Neuronal stem cell (in vitro differentiated cells): ENCODE measurements at regions not wholly inside any gene's neighbourhood (a gene's known extent, or its start where the extent isn't known, plus 50 kb on each side); places are given as distances from the start of the nearest gene placed in this dataset.

ENCODE experiments used
- DNase-seq: peaks from one replicate; pipeline ENCODE4 v3.0.0-alpha.2; 2013; ENCODE audit warnings: low spot score
- H2AFZ ChIP-seq: one replicate; pipeline ENCODE4 v1.6.1; 2013; ENCODE audit warnings: mild to moderate bottlenecking, low read length, inconsistent platforms
- H2AK5ac ChIP-seq: 2 replicates; pipeline ENCODE4 v1.6.1; 2013; ENCODE audit warnings: low read depth, mild to moderate bottlenecking, inconsistent platforms, low read length, moderate library complexity, mixed read lengths
- H2BK120ac ChIP-seq: 2 replicates; pipeline ENCODE4 v1.6.1; 2013; ENCODE audit warnings: low read depth, mild to moderate bottlenecking, inconsistent platforms, low read length, moderate library complexity, mixed read lengths
- H2BK12ac ChIP-seq: one replicate; pipeline ENCODE4 v1.6.1; 2013; ENCODE audit warnings: low read length, inconsistent platforms
- H2BK15ac ChIP-seq: 2 replicates; pipeline ENCODE4 v1.6.1; 2013; ENCODE audit warnings: mild to moderate bottlenecking, low read length, inconsistent platforms, mixed read lengths
- H2BK5ac ChIP-seq: one replicate; pipeline ENCODE4 v1.6.1; 2013; ENCODE audit warnings: inconsistent platforms, mild to moderate bottlenecking, low read length, moderate library complexity
- H3K14ac ChIP-seq: one replicate; pipeline ENCODE4 v1.6.1; 2013; ENCODE audit warnings: low read length, inconsistent platforms
- H3K18ac ChIP-seq: 2 replicates; pipeline ENCODE4 v1.6.1; 2013; ENCODE audit warnings: low read length, inconsistent platforms
- H3K23ac ChIP-seq: 2 replicates; pipeline ENCODE4 v1.6.1; 2013; ENCODE audit warnings: low read depth, mild to moderate bottlenecking, mixed read lengths, low read length, inconsistent platforms; ENCODE audit not compliant: poor library complexity
- H3K27ac ChIP-seq: replicated peaks from 3 replicates; pipeline ENCODE4 v1.5.1; 2013; ENCODE audit warnings: low read length, inconsistent platforms
- H3K27me3 ChIP-seq, 3 experiments: 2 replicates each; pipeline ENCODE4 v1.6.1; 2013; ENCODE audit warnings: low read length in 3 of 3, mild to moderate bottlenecking in 2 of 3, inconsistent platforms in 1 of 3, low read depth in 1 of 3, mixed read lengths in 1 of 3, moderate library complexity in 1 of 3; ENCODE audit not compliant: control insufficient read depth in 3 of 3, insufficient read depth in 3 of 3
- H3K36me3 ChIP-seq, 2 donors: replicated peaks in 1 of 2; 2 replicates each; pipeline ENCODE4 v1.6.1; 2013; ENCODE audit warnings: low read length in 2 of 2; ENCODE audit not compliant: control insufficient read depth in 2 of 2, insufficient read depth in 2 of 2
- H3K4ac ChIP-seq: 2 replicates; pipeline ENCODE4 v1.6.1; 2013; ENCODE audit warnings: inconsistent platforms, mild to moderate bottlenecking, low read length, moderate library complexity
- H3K4me1 ChIP-seq, 2 donors: 1 replicate in 1 of 2; 2 replicates in 1 of 2; pipeline ENCODE4 v1.6.1; 2013; ENCODE audit warnings: low read length in 2 of 2, low read depth in 1 of 2; ENCODE audit not compliant: control insufficient read depth in 2 of 2, insufficient read depth in 1 of 2
- H3K4me2 ChIP-seq: one replicate; pipeline ENCODE4 v1.6.1; 2013; ENCODE audit warnings: mild to moderate bottlenecking, low read length, inconsistent platforms; ENCODE audit not compliant: insufficient read depth, poor library complexity, severe bottlenecking
- H3K4me3 ChIP-seq, 2 donors: 2 replicates each; pipeline ENCODE4 v1.5.1; 2013; ENCODE audit warnings: low read length in 2 of 2, mild to moderate bottlenecking in 2 of 2, inconsistent platforms in 1 of 2, moderate library complexity in 1 of 2
- H3K79me1 ChIP-seq: one replicate; pipeline ENCODE4 v1.6.1; 2013; ENCODE audit warnings: low read depth, mild to moderate bottlenecking, inconsistent platforms, low read length, moderate library complexity
- H3K9ac ChIP-seq: one replicate; pipeline ENCODE4 v1.6.1; 2013; ENCODE audit warnings: mild to moderate bottlenecking, low read depth, low read length, inconsistent platforms; ENCODE audit not compliant: poor library complexity
- H3K9me3 ChIP-seq, 2 donors: replicated peaks in 1 of 2; 2 replicates each; pipeline versions ENCODE3 to v1.6.1; 2013; ENCODE audit warnings: low read length in 2 of 2, mild to moderate bottlenecking in 2 of 2, inconsistent platforms in 1 of 2, low read depth in 1 of 2, mixed read lengths in 1 of 2, moderate library complexity in 1 of 2; ENCODE audit not compliant: control insufficient read depth in 2 of 2, insufficient read depth in 1 of 2
- H4K8ac ChIP-seq: one replicate; pipeline ENCODE4 v1.6.1; 2013; ENCODE audit warnings: low read depth, mild to moderate bottlenecking, inconsistent platforms, low read length, moderate library complexity
- H4K91ac ChIP-seq: one replicate; pipeline ENCODE4 v1.6.1; 2013; ENCODE audit warnings: low read length, low read depth, mild to moderate bottlenecking, inconsistent platforms; ENCODE audit not compliant: poor library complexity
- WGBS, 2 donors: extraction: QIAGEN DNeasy Blood & Tissue Kit; methylation state at CpG; one replicate each; pipeline ENCODE4 v1.1.7; 2013; ENCODE audit warnings: missing lambda C conversion rate in 2 of 2, mixed read lengths in 1 of 2; ENCODE audit not compliant: insufficient read length in 2 of 2, insufficient replicate concordance in 1 of 2; ENCODE audit errors: extremely low coverage in 2 of 2; 5-methylcytosine and 5-hydroxymethylcytosine counted together

DNA sequence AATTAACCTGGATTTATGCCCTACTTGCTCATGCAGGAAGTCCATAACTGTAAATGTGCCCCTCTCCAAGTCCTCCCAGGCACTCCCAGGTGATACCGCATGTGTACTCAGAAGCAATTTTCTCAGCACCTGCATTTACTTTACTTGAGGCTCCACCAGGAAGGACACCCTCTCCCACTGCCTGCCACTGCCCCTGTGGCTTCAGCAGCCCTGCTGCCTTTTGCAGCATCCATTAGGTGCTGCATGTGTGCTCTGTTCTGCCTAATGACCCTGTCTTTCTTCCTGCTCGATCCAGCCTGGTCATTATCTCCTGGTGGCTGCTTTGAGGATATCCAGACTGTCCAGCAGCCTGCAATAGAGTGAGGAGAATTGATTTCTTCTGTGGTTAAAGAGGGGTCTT, 107.6 kb upstream of the SEMA6D start:
- Histone ChIP-seq H3K23ac (no peak overlapping the region), H3K18ac (no peak overlapping the region), H3K4me3 (no peak overlapping the region), H3K36me3 (no peaks in the 10 kb centered on the region), H4K8ac (no peak overlapping the region), H3K27me3 (no peaks in the 10 kb centered on the region), H2BK5ac (no peak overlapping the region), H3K14ac (no peak overlapping the region), H4K91ac (no peak overlapping the region), H2BK12ac (no peak overlapping the region), H3K4me2 (no peak overlapping the region), H2AK5ac (no peak overlapping the region), H2BK15ac (no peak overlapping the region), H3K4me1 (peaks cover 0 to 2% of the 10 kb centered on the region in 2 donors), H3K4ac (no peak overlapping the region), H3K9me3 (no peaks in the 10 kb centered on the region), H3K79me1 (no peaks in the 10 kb centered on the region), H3K9ac (no peak overlapping the region), H2AFZ (no peak overlapping the region), H2BK120ac (no peak overlapping the region), H3K27ac (no peak overlapping the region)
- DNase-seq = no peak
- WGBS, 2 donors = no CpG with 5 or more reads among the region's 2 CpGs

DNA sequence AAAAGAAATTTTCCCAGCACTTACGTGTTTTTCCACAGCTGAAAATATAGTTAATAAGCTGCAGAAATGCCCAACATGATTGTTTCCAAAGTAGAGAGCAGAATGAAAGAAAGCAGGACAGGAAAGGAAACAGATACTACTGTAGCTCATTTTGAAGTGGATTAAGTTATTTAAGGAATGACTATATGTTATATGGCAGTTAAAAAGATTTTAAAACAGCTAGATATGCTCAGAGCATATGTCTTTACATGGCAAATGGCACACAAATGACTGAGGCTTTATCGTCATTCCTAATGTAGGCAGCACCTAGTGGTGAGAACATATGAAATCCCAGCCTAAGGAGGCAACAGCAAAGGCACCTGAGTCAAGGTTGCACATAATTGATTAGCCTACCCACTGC, 106.6 kb upstream of the SEMA6D start:
- Histone ChIP-seq H3K79me1 (no peaks in the 10 kb centered on the region), H2BK15ac (no peak overlapping the region), H4K91ac (no peak overlapping the region), H2BK120ac (no peak overlapping the region), H3K27ac (no peak overlapping the region), H3K4me3 (no peak overlapping the region), H3K9me3 (no peaks in the 10 kb centered on the region), H2BK12ac (no peak overlapping the region), H4K8ac (no peak overlapping the region), H3K18ac (no peak overlapping the region), H3K4me2 (no peak overlapping the region), H2AK5ac (no peak overlapping the region), H3K4me1 (peaks cover 0 to 2% of the 10 kb centered on the region in 2 donors), H3K23ac (no peak overlapping the region), H3K36me3 (no peaks in the 10 kb centered on the region), H2BK5ac (no peak overlapping the region), H2AFZ (no peak overlapping the region), H3K4ac (no peak overlapping the region), H3K9ac (no peak overlapping the region), H3K14ac (no peak overlapping the region), H3K27me3 (no peaks in the 10 kb centered on the region)
- DNase-seq = no peak
- no CpG with 5 or more reads among the region's 2 CpGs for WGBS, 2 donors

DNA sequence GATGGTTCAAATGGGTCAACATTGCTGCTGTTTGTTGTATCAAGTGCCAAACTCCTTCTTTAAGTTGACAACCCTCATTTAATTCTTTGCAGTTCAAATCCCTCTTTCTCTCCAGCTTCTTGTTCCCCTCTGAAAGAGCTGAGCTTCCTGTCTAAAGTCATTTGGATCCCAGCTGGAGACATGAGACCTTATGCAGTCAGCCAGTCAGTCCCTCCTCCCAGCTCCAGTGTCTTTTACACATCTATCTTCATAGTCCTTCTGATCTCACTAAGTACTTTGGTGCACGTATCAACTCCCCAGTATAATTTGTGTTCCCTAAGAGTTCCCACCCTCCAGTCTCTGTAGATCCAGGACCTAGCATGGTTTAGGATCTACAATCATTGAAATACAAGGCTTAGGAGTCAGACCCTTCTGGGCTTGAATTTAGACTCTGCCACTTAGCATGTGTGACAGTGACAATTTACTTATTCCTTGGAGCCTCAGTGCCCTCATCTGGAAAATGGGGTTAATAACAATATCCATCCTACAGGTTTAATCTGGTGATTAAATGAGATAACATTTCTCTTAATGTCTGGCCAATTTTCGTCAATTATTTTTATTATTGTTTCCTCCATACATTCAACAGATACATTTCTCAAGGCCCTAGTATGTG, 102.8 kb upstream of the SEMA6D start:
- H3K23ac ChIP-seq = no peak overlapping the region
- no peaks in the 10 kb centered on the region for H3K9me3 ChIP-seq
- H2BK120ac ChIP-seq = no peak overlapping the region
- H3K4me2 ChIP-seq = no peak overlapping the region
- H3K27me3 ChIP-seq = no peaks in the 10 kb centered on the region
- no peak overlapping the region for H2BK5ac ChIP-seq
- no peak overlapping the region for H3K4ac ChIP-seq
- WGBS, 2 donors = no CpG with 5 or more reads among the region's 2 CpGs
- no peak overlapping the region for H2BK12ac ChIP-seq
- DNase-seq = no peak
- no peak overlapping the region for H4K8ac ChIP-seq
- no peak overlapping the region for H3K18ac ChIP-seq
- H3K9ac ChIP-seq = no peak overlapping the region
- no peak overlapping the region for H3K27ac ChIP-seq
- no peak overlapping the region for H2AFZ ChIP-seq
- no peaks in the 10 kb centered on the region for H3K79me1 ChIP-seq
- H3K36me3 ChIP-seq = no peaks in the 10 kb centered on the region
- peaks cover 5 to 12% of the 10 kb centered on the region in 2 donors for H3K4me1 ChIP-seq
- no peak overlapping the region for H2BK15ac ChIP-seq
- no peak overlapping the region for H3K14ac ChIP-seq
- no peak overlapping the region for H4K91ac ChIP-seq
- no peak overlapping the region for H2AK5ac ChIP-seq
- no peak overlapping the region for H3K4me3 ChIP-seq

GRCh38 chr15:47616876-47617275, 100.4 kb upstream of the SEMA6D start:
- Histone ChIP-seq H3K23ac (no peak overlapping the region), H3K18ac (no peak overlapping the region), H3K14ac (no peak overlapping the region), H2BK15ac (no peak overlapping the region), H2AFZ (no peak overlapping the region), H2BK120ac (no peak overlapping the region), H3K79me1 (no peaks in the 10 kb centered on the region), H3K4me2 (no peak overlapping the region), H2BK5ac (no peak overlapping the region), H3K27ac (no peak overlapping the region), H3K4me1 (peaks cover 5 to 14% of the 10 kb centered on the region in 2 donors), H3K4me3 (no peak overlapping the region), H2AK5ac (no peak overlapping the region), H3K27me3 (no peaks in the 10 kb centered on the region), H3K9me3 (no peaks in the 10 kb centered on the region), H3K4ac (no peak overlapping the region), H3K36me3 (no peaks in the 10 kb centered on the region), H2BK12ac (no peak overlapping the region), H4K8ac (no peak overlapping the region), H4K91ac (no peak overlapping the region), H3K9ac (no peak overlapping the region)
- no peak for DNase-seq
- no CpG with 5 or more reads among the region's 4 CpGs for WGBS, 2 donors
